LHCN-M2 (cell line): ENCODE measurements at regions not wholly inside any gene's neighbourhood (a gene's known extent, or its start where the extent isn't known, plus 50 kb on each side); places are given as distances from the start of the nearest gene placed in this dataset.
"Not testable (repeated sequence)": the region's sequence is repeated elsewhere in the genome, so short reads cannot be mapped to it uniquely, and the experiment has no call there.

ENCODE experiments used
- DNase-seq: peaks from one replicate; pipeline ENCODE4 v3.0.0-alpha.2; 2012; ENCODE audit warnings: low read depth

GRCh38 chr6:6412700-6413099 is 92.2 kb upstream of the F13A1 start:
- no peak for DNase-seq

- no peak for DNase-seq
Measured at GRCh38 chr6:6414931-6415330, 94.5 kb upstream of the F13A1 start.

- DNase-seq, result no peak
Measured at GRCh38 chr6:6417475-6417874, 97.0 kb upstream of the F13A1 start.

GRCh38 chr6:6418421-6418820 is 98.0 kb upstream of the F13A1 start:
- no peak for DNase-seq

GRCh38 chr6:6420107-6420506 is 99.6 kb upstream of the F13A1 start:
- no peak for DNase-seq

- DNase-seq, result no peak
Measured at GRCh38 chr6:6434151-6434550, 113.7 kb upstream of the F13A1 start.

- DNase-seq, result no peak
Measured at GRCh38 chr6:6434723-6435122, 114.3 kb upstream of the F13A1 start.

- DNase-seq, result no peak
Measured at GRCh38 chr6:6436366-6436765, 115.9 kb upstream of the F13A1 start.

- peak; percentile 59 for DNase-seq
Measured at GRCh38 chr6:6436946-6437345, 116.5 kb upstream of the F13A1 start.

- peak; percentile 31 for DNase-seq
Measured at GRCh38 chr6:6438286-6438685, 117.8 kb upstream of the F13A1 start.

GRCh38 chr6:6439778-6440177 is 119.3 kb upstream of the F13A1 start:
- DNase-seq, result no peak

GRCh38 chr6:6452002-6452401 is 131.5 kb upstream of the F13A1 start:
- DNase-seq, result no peak

- DNase-seq, result no peak
Measured at GRCh38 chr6:6453186-6453585, 132.7 kb upstream of the F13A1 start.

GRCh38 chr6:6455272-6455671 is 133.2 kb upstream of the LY86 start:
- DNase-seq, result no peak

- no peak for DNase-seq
Measured at GRCh38 chr6:6458172-6458571, 130.3 kb upstream of the LY86 start.

- DNase-seq, result not testable (repeated sequence)
Measured at GRCh38 chr6:6459963-6460362, 128.6 kb upstream of the LY86 start.

- no peak for DNase-seq
Measured at GRCh38 chr6:6460416-6460815, 128.1 kb upstream of the LY86 start.

GRCh38 chr6:6461138-6461537 is 127.4 kb upstream of the LY86 start:
- peak; percentile 81 for DNase-seq

GRCh38 chr6:6466967-6467761 is 121.4 kb upstream of the LY86 start:
- peak; percentile 56 for DNase-seq

- DNase-seq, result no peak
Measured at GRCh38 chr6:6469074-6469473, 119.4 kb upstream of the LY86 start.

GRCh38 chr6:6470123-6470522 is 118.4 kb upstream of the LY86 start:
- no peak for DNase-seq

GRCh38 chr6:6471276-6471675 is 117.2 kb upstream of the LY86 start:
- DNase-seq, result no peak

GRCh38 chr6:6474170-6474920 is 114.2 kb upstream of the LY86 start:
- DNase-seq, result no peak
